H1 (cell line): ENCODE measurements at regions not wholly inside any gene's neighbourhood (a gene's known extent, or its start where the extent isn't known, plus 50 kb on each side); places are given as distances from the start of the nearest gene placed in this dataset.

Experiments
- CTCF ChIP-seq, 3 experiments: IDR thresholded peaks; 1 replicate in 2 of 3; 2 replicates in 1 of 3; pipeline versions ENCODE4 v1.5.1 to v1.6.1; 2011; ENCODE audit warnings: low read length in 3 of 3, mild to moderate bottlenecking in 3 of 3, inconsistent platforms in 2 of 3, low read depth in 1 of 3, moderate library complexity in 1 of 3; ENCODE audit not compliant: insufficient read depth in 1 of 3; ENCODE audit errors: control extremely low read depth in 1 of 3
- E2F6 ChIP-seq: IDR thresholded peaks from 2 replicates; pipeline ENCODE4 v1.6.1; 2012; ENCODE audit warnings: inconsistent platforms
- EZH2 ChIP-seq: fragments of 200-600 bp; sonication (generic); IDR thresholded peaks from 2 replicates; pipeline ENCODE4 v1.7.1; 2012; ENCODE audit warnings: low read depth, mild to moderate bottlenecking, moderate library complexity, low read length, inconsistent platforms; ENCODE audit not compliant: severe bottlenecking
- JUN ChIP-seq: IDR thresholded peaks from 2 replicates; pipeline ENCODE4 v1.6.1; 2011; ENCODE audit warnings: low read depth, mild to moderate bottlenecking, improper control_type of control experiment, low read length
- NRF1 ChIP-seq: IDR thresholded peaks from 2 replicates; pipeline ENCODE4 v1.6.1; 2011; ENCODE audit warnings: mild to moderate bottlenecking, low read depth, low read length, improper control_type of control experiment
- POLR2AphosphoS5 ChIP-seq: IDR thresholded peaks from 2 replicates; pipeline ENCODE4 v1.6.1; 2011; ENCODE audit warnings: low read depth, low read length
- SIX5 ChIP-seq: IDR thresholded peaks from 2 replicates; pipeline ENCODE4 v1.6.1; 2011; ENCODE audit warnings: mild to moderate bottlenecking, low read depth, low read length

- no peak for TF ChIP-seq NRF1
- no peak for TF ChIP-seq POLR2AphosphoS5
- no peak for TF ChIP-seq SIX5
- no peak for TF ChIP-seq EZH2
- TF ChIP-seq E2F6: peak; percentile 64
- no peak for TF ChIP-seq CTCF (IDR thresholded peaks at IDR 0.05; ENCODE audit: control extremely low read depth in 1 of 3, insufficient read depth in 1 of 3, low read depth in 1 of 3, low read length in 3 of 3)
- no peak for TF ChIP-seq JUN
Measured at GRCh38 chr15:97867870-97868269, 92.6 kb upstream of the ARRDC4 start.
